Kidney (tissue), 13 donors: ENCODE measurements at regions not wholly inside any gene's neighbourhood (a gene's known extent, or its start where the extent isn't known, plus 50 kb on each side); places are given as distances from the start of the nearest gene placed in this dataset.

Source experiments
- DNase-seq, 5 donors: peaks; one replicate each; pipeline ENCODE4 v3.0.0-alpha.2; 2013 to 2020
- FAIRE-seq: peaks from 2 replicates; lab custom pipeline; 2012; peaks lifted over from hg19 to GRCh38; lab: Jason Lieb, UNC
- H3K27ac ChIP-seq, 2 donors: one replicate each; pipeline ENCODE4 v1.7.0; 2013; ENCODE audit warnings: low read depth in 2 of 2, low read length in 2 of 2, inconsistent platforms in 1 of 2
- H3K27me3 ChIP-seq: one replicate; pipeline ENCODE4 v1.7.1; 2013; ENCODE audit warnings: low read length, inconsistent platforms; ENCODE audit not compliant: control insufficient read depth, insufficient read depth
- H3K36me3 ChIP-seq, 3 donors: one replicate each; pipeline versions ENCODE4 v1.7.0 to v1.7.1; 2013; ENCODE audit warnings: low read length in 3 of 3, control low read depth in 1 of 3, inconsistent platforms in 1 of 3; ENCODE audit not compliant: insufficient read depth in 3 of 3, control insufficient read depth in 2 of 3
- H3K4me1 ChIP-seq, 3 donors: one replicate each; pipeline versions ENCODE4 v1.7.0 to v1.7.1; 2013; ENCODE audit warnings: low read length in 3 of 3, inconsistent platforms in 1 of 3, low read depth in 1 of 3; ENCODE audit not compliant: control insufficient read depth in 2 of 3, insufficient read depth in 2 of 3
- H3K4me3 ChIP-seq, 3 donors: one replicate each; pipeline versions ENCODE4 v1.7.0 to v1.8.1; 2013; ENCODE audit warnings: low read length in 3 of 3, control low read depth in 1 of 3, inconsistent platforms in 1 of 3
- H3K9ac ChIP-seq, 3 donors: one replicate each; pipeline versions ENCODE4 v1.7.0 to v1.7.1; 2013; ENCODE audit warnings: low read length in 3 of 3, control low read depth in 1 of 3, inconsistent platforms in 1 of 3
- H3K9me3 ChIP-seq, 3 donors: one replicate each; pipeline versions ENCODE4 v1.7.0 to v1.7.1; 2013; ENCODE audit warnings: low read length in 3 of 3, control low read depth in 1 of 3, inconsistent platforms in 1 of 3; ENCODE audit not compliant: control insufficient read depth in 2 of 3, insufficient read depth in 1 of 3
- intact Hi-C: fragments of 100-400 bp; cut with DNase I; formaldehyde crosslinking; loops from one replicate; pipeline ENCODE4 v1.11.1; 2022
- TF ChIP-seq, protein P1 (sequence below): IDR thresholded peaks from 3 replicates; pipeline ENCODE4 v1.5.1; 2012; ENCODE audit warnings: mild to moderate bottlenecking, moderate library complexity, borderline replicate concordance; ENCODE audit not compliant: insufficient read depth; ENCODE audit errors: extremely low read depth
- donor health status: control.
- donor health status: control.
- donor health status: control.
- donor health status: control.
- donor health status: control.
- donor health status: DM: yes; HTN: yes; CAD: no.
- donor health status: Normal renal cell carcinoma (clear cell type).

DNA sequence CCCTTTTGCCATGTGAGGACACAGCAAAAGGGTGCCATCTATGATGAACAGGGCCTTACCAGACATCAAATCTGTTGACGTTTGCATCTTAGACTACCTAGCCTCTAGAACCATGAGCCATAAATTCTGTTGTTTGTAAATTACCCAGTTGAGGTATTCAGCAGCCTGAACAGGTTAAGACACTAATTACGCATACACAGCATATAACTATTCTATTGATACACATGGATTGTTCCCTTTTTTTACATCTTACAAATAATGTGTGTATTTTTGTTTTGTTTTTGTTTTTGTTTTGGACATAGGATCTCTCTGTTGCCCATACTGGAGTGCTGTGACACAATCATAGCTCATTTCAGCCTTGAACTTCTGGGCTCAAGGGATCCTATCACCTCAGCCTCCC lies 255.5 kb downstream of the OPA1 start:
- H3K4me1 ChIP-seq, result peaks cover 2 to 28% (median 28%) of the 10 kb centered on the region in 3 donors
- FAIRE-seq, result no peak

DNA sequence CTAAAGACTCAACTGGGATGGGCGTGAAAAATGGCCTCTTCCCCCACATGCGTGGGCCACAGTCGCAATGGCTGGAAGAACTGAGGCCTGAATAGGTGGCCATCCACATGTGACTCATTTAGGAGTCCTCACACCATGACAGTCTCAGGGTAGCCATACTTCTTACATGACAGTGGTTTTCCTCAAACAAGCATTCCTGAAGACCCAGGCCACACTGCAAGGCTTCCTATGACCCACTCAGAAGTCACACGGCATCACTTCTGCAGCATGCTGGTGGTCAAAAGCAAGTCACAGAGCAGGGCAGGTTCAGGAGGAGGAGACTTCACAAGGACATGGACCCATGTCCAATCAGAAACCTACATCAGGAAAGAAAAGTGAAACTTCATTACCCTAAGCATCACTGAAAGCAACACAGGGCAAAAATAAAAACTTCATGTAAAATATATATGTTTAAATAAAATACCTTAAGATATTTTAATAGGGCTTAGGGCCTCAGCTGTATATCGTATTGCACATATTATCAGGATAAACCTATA lies 257.1 kb downstream of the OPA1 start:
- intact Hi-C loops, result no loop called here

More for the DNA sequence above, 255.5 kb downstream of the OPA1 start:
- H3K27ac ChIP-seq, result no peak overlapping the region
- H3K36me3 ChIP-seq, result no peaks in the 10 kb centered on the region
- no peak overlapping the region for H3K9ac ChIP-seq
- intact Hi-C loops, result no loop called here
- TF ChIP-seq, protein P1, sequence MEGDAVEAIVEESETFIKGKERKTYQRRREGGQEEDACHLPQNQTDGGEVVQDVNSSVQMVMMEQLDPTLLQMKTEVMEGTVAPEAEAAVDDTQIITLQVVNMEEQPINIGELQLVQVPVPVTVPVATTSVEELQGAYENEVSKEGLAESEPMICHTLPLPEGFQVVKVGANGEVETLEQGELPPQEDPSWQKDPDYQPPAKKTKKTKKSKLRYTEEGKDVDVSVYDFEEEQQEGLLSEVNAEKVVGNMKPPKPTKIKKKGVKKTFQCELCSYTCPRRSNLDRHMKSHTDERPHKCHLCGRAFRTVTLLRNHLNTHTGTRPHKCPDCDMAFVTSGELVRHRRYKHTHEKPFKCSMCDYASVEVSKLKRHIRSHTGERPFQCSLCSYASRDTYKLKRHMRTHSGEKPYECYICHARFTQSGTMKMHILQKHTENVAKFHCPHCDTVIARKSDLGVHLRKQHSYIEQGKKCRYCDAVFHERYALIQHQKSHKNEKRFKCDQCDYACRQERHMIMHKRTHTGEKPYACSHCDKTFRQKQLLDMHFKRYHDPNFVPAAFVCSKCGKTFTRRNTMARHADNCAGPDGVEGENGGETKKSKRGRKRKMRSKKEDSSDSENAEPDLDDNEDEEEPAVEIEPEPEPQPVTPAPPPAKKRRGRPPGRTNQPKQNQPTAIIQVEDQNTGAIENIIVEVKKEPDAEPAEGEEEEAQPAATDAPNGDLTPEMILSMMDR, result no peak
- H3K27me3 ChIP-seq, result no peaks in the 10 kb centered on the region
- H3K4me3 ChIP-seq, result no peak overlapping the region
- DNase-seq, result no peak
- no peaks in the 10 kb centered on the region for H3K9me3 ChIP-seq

DNA sequence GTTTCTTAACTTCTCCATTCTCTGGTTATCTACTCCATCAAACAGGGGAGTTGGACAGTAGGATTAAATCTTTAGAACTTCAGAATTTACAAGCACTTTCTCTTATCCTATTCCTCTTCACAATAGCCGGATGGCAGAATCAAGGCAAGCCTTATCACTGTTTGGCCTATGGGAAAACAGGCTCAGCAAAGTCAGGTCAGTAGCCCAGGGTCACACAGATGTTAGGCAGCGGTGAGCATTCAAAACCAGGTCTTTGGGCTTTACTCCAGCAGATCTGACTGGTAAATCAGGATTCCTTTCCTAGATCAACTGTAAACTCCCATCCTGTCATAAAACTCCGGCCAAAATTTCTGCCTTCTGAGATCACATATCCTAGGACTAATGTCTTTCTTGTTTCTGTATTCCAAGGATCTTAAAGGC lies 258.4 kb downstream of the OPA1 start:
- peaks cover 2 to 18% (median 11%) of the 10 kb centered on the region in 3 donors for H3K4me1 ChIP-seq
- H3K9ac ChIP-seq, result no peak overlapping the region
- H3K36me3 ChIP-seq, result no peaks in the 10 kb centered on the region
- H3K4me3 ChIP-seq, result no peak overlapping the region
- intact Hi-C loops, result no loop called here
- FAIRE-seq (no peak), DNase-seq (peak in 1 of 5 donors; percentile 20)
- no peaks in the 10 kb centered on the region for H3K27me3 ChIP-seq
- no peak overlapping the region for H3K27ac ChIP-seq
- TF ChIP-seq, protein P1, result no peak
- H3K9me3 ChIP-seq, result no peaks in the 10 kb centered on the region

More for the DNA sequence above, 257.1 kb downstream of the OPA1 start:
- FAIRE-seq, result no peak
- H3K9me3 ChIP-seq, result no peaks in the 10 kb centered on the region
- DNase-seq, result no peak
- no peak overlapping the region for H3K27ac ChIP-seq
- H3K9ac ChIP-seq, result no peak overlapping the region
- no peaks in the 10 kb centered on the region for H3K36me3 ChIP-seq
- TF ChIP-seq, protein P1, result no peak
- H3K4me3 ChIP-seq, result no peak overlapping the region
- H3K27me3 ChIP-seq, result no peaks in the 10 kb centered on the region
- peaks cover 2 to 23% (median 17%) of the 10 kb centered on the region in 3 donors for H3K4me1 ChIP-seq
